ENCODE measurements at regions not wholly inside any gene's neighbourhood (a gene's known extent, or its start where the extent isn't known, plus 50 kb on each side); places are given as distances from the start of the nearest gene placed in this dataset.

- no peak overlapping the region for H3K4me3 Mint-ChIP-seq
Measured at GRCh38 chr10:30229536-30229935, 119.5 kb downstream of the MTPAP start.

GRCh38 chr10:30228417-30229036, 120.6 kb downstream of the MTPAP start:
- Mint-ChIP-seq H3K27ac (no peak overlapping the region), H3K9me3 (no peaks in the 10 kb centered on the region), H3K27me3 (ENCODE audit: low read depth) (no peaks in the 10 kb centered on the region), H3K4me1 (peaks cover 4% of the 10 kb centered on the region), H3K36me3 (no peaks in the 10 kb centered on the region), H3K4me3 (no peak overlapping the region)
- DNase-seq (ENCODE audit: low spot score) (no peak), ATAC-seq (no peak)
- no peak for TF ChIP-seq ZNF532 (CRISPR knock-in tag; IDR thresholded peaks at IDR 0.05; ENCODE audit: borderline replicate concordance)
- TF ChIP-seq MAX (CRISPR knock-in tag; IDR thresholded peaks at IDR 0.05) = no peak
- TF ChIP-seq ZNF317 (CRISPR knock-in tag; IDR thresholded peaks at IDR 0.05; ENCODE audit: borderline replicate concordance, low read depth) = no peak
- ChIA-PET POLR2A (interaction anchor here (0.8 kb wide), 1 partner anchor 230 kb away, joined by 3 read pairs; no protein-coding TSS in a partner anchor), CTCF (no interaction called here)

More at GRCh38 chr10:30229536-30229935, 119.5 kb downstream of the MTPAP start:
- CTCF ChIA-PET = interaction anchor here (0.9 kb wide), 1 partner anchor 11 kb away, joined by 5 read pairs; no protein-coding TSS in a partner anchor
- Mint-ChIP-seq H3K27me3 (ENCODE audit: low read depth) (no peaks in the 10 kb centered on the region), H3K9me3 (peaks cover 1% of the 10 kb centered on the region), H3K27ac (no peak overlapping the region), H3K4me1 (peaks cover 4% of the 10 kb centered on the region), H3K36me3 (no peaks in the 10 kb centered on the region)
- DNase-seq (ENCODE audit: low spot score) (no peak), ATAC-seq (no peak)
- TF ChIP-seq ZNF416 (CRISPR knock-in tag; IDR thresholded peaks at IDR 0.05) = no peak
- no peak for TF ChIP-seq ZNF138 (CRISPR knock-in tag; conservative IDR thresholded peaks at IDR 0.05)
- no peak for TF ChIP-seq PRRX2 (CRISPR knock-in tag; IDR thresholded peaks at IDR 0.05)
- no peak for TF ChIP-seq SMAD3 (CRISPR knock-in tag; IDR thresholded peaks at IDR 0.05; ENCODE audit: borderline replicate concordance)
- no peak for TF ChIP-seq NR3C1 (CRISPR knock-in tag; conservative IDR thresholded peaks at IDR 0.05; ENCODE audit: low read depth)
- TF ChIP-seq USF1 (CRISPR knock-in tag; IDR thresholded peaks at IDR 0.05) = no peak
- no peak for TF ChIP-seq RORB (CRISPR knock-in tag; IDR thresholded peaks at IDR 0.05)
- no peak for TF ChIP-seq MAX (CRISPR knock-in tag; IDR thresholded peaks at IDR 0.05)
- TF ChIP-seq ATF6 (CRISPR knock-in tag; IDR thresholded peaks at IDR 0.05) = no peak
- no peak for TF ChIP-seq NR2C2 (CRISPR knock-in tag; IDR thresholded peaks at IDR 0.05)
- TF ChIP-seq RELA (CRISPR knock-in tag; IDR thresholded peaks at IDR 0.05; ENCODE audit: borderline replicate concordance) = no peak
- POLR2A ChIA-PET = interaction anchor here (0.8 kb wide), 1 partner anchor 231 kb away, joined by 3 read pairs; no protein-coding TSS in a partner anchor

- ChIA-PET POLR2A (no interaction called here), CTCF (no interaction called here)
- Mint-ChIP-seq H3K4me1 (peaks cover 4% of the 10 kb centered on the region), H3K27me3 (ENCODE audit: low read depth) (no peaks in the 10 kb centered on the region), H3K9me3 (no peaks in the 10 kb centered on the region), H3K36me3 (no peaks in the 10 kb centered on the region), H3K27ac (no peak overlapping the region), H3K4me3 (no peak overlapping the region)
- DNase-seq (ENCODE audit: low spot score) (no peak), ATAC-seq (no peak)
- TF ChIP-seq KAT7 (CRISPR knock-in tag; IDR thresholded peaks at IDR 0.05; ENCODE audit: borderline replicate concordance) (no peak), SMAD3 (CRISPR knock-in tag; IDR thresholded peaks at IDR 0.05; ENCODE audit: borderline replicate concordance) (no peak), USF2 (CRISPR knock-in tag; IDR thresholded peaks at IDR 0.05) (no peak), ZNF317 (CRISPR knock-in tag; IDR thresholded peaks at IDR 0.05; ENCODE audit: borderline replicate concordance, low read depth) (no peak), ESRRA (CRISPR knock-in tag; IDR thresholded peaks at IDR 0.05; ENCODE audit: borderline replicate concordance) (no peak), NR1H2 (CRISPR knock-in tag; IDR thresholded peaks at IDR 0.05) (no peak), CREM (CRISPR knock-in tag; IDR thresholded peaks at IDR 0.05) (no peak), HMGA2 (CRISPR knock-in tag; IDR thresholded peaks at IDR 0.05) (no peak), ATF6 (CRISPR knock-in tag; IDR thresholded peaks at IDR 0.05) (no peak), GABPB1 (CRISPR knock-in tag; IDR thresholded peaks at IDR 0.05) (no peak), ZNF138 (CRISPR knock-in tag; conservative IDR thresholded peaks at IDR 0.05) (no peak), EMX1 (CRISPR knock-in tag; IDR thresholded peaks at IDR 0.05) (no peak)
Measured at GRCh38 chr10:30227481-30227880, 121.6 kb downstream of the MTPAP start.
